PC-9 (cell line): ENCODE measurements at regions not wholly inside any gene's neighbourhood (a gene's known extent, or its start where the extent isn't known, plus 50 kb on each side); places are given as distances from the start of the nearest gene placed in this dataset.

ENCODE experiments used
- CTCF ChIP-seq: fragments of 200-600 bp; sonication (generic); conservative IDR thresholded peaks from 2 replicates; pipeline ENCODE4 v1.6.1; 2017; ENCODE audit warnings: mixed run types, antibody characterized with exemption, mild to moderate bottlenecking, moderate library complexity
- EZH2 ChIP-seq: fragments of 200-600 bp; sonication (generic); IDR thresholded peaks from 2 replicates; pipeline ENCODE4 v1.8.0; 2017; ENCODE audit warnings: antibody characterized with exemption, low read depth

- TF ChIP-seq CTCF (no peak), EZH2 (no peak)
Observed at GRCh38 chr14:61994589-61994988, 232.4 kb downstream of the SNAPC1 start.
